LNCAP (cell line): ENCODE measurements at regions not wholly inside any gene's neighbourhood (a gene's known extent, or its start where the extent isn't known, plus 50 kb on each side); places are given as distances from the start of the nearest gene placed in this dataset.

ENCODE experiments used
- CTCF ChIP-seq: fragments of 450-650 bp; IDR thresholded peaks from 2 replicates; pipeline ENCODE4 v1.5.1; 2017; ENCODE audit warnings: mild to moderate bottlenecking

- no peak for TF ChIP-seq CTCF
Observed at GRCh38 chr10:131021246-131021895, 290.1 kb downstream of the TCERG1L start.

GRCh38 chr10:131021969-131022368 lies 289.6 kb downstream of the TCERG1L start:
- no peak for TF ChIP-seq CTCF

DNA sequence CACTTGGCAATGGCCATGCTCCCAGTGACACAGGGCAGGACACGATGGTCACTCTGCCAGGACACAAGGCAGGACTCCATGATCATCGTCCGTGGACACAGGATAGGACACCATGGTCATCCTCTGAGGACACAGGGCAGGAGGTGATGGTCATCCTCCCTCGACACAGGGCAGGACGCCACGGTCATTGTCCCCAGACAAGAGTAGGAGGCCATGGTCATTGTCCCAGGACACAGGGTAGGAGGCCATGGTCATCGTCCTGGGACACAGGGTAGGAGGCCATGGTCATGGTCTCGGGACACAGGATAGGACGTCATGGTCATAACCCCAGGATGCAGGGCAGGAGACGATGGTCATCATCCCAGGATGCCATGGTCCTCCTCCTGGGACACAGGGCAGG lies 289.2 kb downstream of the TCERG1L start:
- TF ChIP-seq CTCF, result no peak

DNA sequence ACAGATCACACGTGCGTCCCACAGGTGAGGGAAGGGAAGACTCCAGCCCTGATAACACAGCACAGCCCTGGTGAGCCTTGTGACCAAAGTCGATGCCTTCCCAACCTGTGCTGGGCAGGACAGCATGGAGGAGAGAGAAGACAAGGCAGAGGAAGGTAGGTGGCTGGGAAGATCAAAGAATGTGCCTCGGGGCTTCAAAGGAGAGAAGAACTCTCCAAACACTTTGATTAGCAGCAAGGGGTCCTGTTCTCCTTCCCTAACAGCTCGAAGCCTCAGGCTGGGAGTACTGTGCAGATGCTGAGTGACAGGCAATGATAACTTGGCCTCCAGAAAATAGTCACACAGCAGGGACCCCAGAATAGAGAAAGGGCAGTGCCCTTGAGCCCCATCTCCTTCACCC lies 288.5 kb downstream of the TCERG1L start:
- TF ChIP-seq CTCF, result no peak

- TF ChIP-seq CTCF, result no peak
Observed at GRCh38 chr10:131024259-131025131, 287.0 kb downstream of the TCERG1L start.

DNA sequence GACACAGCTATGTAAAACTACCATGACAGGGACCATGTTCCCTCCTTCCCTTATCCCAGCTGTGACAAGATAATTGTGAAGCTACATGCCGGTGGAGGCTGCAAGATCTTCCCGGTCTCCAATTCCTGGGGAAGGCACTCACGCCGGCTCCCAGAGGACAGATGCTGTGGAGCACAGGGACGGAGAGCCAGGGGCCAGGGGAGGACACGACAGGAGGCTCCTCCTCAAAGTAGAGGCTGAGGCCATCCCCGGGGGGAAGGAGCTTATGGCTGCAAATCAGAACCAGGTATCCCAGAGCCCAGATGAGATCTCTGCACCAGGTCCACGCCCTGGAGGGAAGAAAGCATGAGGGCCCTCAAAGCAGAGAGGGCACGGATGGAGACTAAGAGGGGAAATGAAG lies 286.2 kb downstream of the TCERG1L start:
- no peak for TF ChIP-seq CTCF

GRCh38 chr10:131027256-131027655 lies 284.3 kb downstream of the TCERG1L start:
- TF ChIP-seq CTCF, result no peak
